ENCODE measurements at regions not wholly inside any gene's neighbourhood (a gene's known extent, or its start where the extent isn't known, plus 50 kb on each side); places are given as distances from the start of the nearest gene placed in this dataset.

- TF ChIP-seq CTCF (IDR thresholded peaks at IDR 0.05) (no peak), POLR2A (IDR thresholded peaks at IDR 0.05) (no peak)
- H3K9me3 ChIP-seq: no peaks in the 10 kb centered on the region
- peaks cover under 1 to 33% (median 7%) of the 10 kb centered on the region in 3 donors for H3K4me1 ChIP-seq
- intact Hi-C loops (cut with DNase I): no loop called here
- H3K4me3 ChIP-seq: no peak overlapping the region
- H3K36me3 ChIP-seq: no peaks in the 10 kb centered on the region
- WGBS, 2 donors: 82 to 84% methylated on average over 5 to 6 of the region's 6 CpGs
- peak overlapping the region in 2 of 4 donors; percentile 0 to 51 for H3K27ac ChIP-seq
- no peaks in the 10 kb centered on the region for H3K27me3 ChIP-seq
- DNase-seq: no peak
Observed at GRCh38 chr5:135100431-135100830, 66.4 kb upstream of the PITX1 start.

- no peak for TF ChIP-seq CTCF (IDR thresholded peaks at IDR 0.05)
- no peak for TF ChIP-seq POLR2A (IDR thresholded peaks at IDR 0.05)
- Histone ChIP-seq H3K36me3 (no peaks in the 10 kb centered on the region), H3K27me3 (no peaks in the 10 kb centered on the region)
Observed at GRCh38 chr5:135100011-135100410, 66.0 kb upstream of the PITX1 start.

GRCh38 chr5:135097390-135097789 is 63.4 kb upstream of the PITX1 start:
- intact Hi-C loops (cut with DNase I): no loop called here
- 89 to 94% methylated on average over 2 of the region's 2 CpGs for WGBS, 2 donors

More at GRCh38 chr5:135100011-135100410, 66.0 kb upstream of the PITX1 start:
- WGBS, 2 donors: 67 to 93% methylated on average over 3 of the region's 3 CpGs
- H3K4me1 ChIP-seq: peaks cover 5 to 37% (median 12%) of the 10 kb centered on the region in 3 donors
- no peaks in the 10 kb centered on the region for H3K9me3 ChIP-seq
- no peak overlapping the region for H3K4me3 ChIP-seq
- no peak for DNase-seq
- intact Hi-C loops (cut with DNase I): no loop called here
- peak overlapping the region in 2 of 4 donors; percentile 0 to 51 for H3K27ac ChIP-seq

GRCh38 chr5:135095871-135096270 is 61.8 kb upstream of the PITX1 start:
- intact Hi-C loops (cut with DNase I): no loop called here
- TF ChIP-seq POLR2A (IDR thresholded peaks at IDR 0.05) (no peak), CTCF (IDR thresholded peaks at IDR 0.05) (no peak)
- no peak for DNase-seq
- no peaks in the 10 kb centered on the region for H3K27me3 ChIP-seq
- no peak overlapping the region for H3K4me3 ChIP-seq
- WGBS, 2 donors: 70% methylated on average over 2 of the region's 3 CpGs; no CpG with 5 or more reads in 1 of the 2 donors
- no peaks in the 10 kb centered on the region for H3K9me3 ChIP-seq
- H3K4me1 ChIP-seq: peaks cover 13 to 49% (median 17%) of the 10 kb centered on the region in 3 donors
- H3K27ac ChIP-seq: peak overlapping the region; percentile 36 to 78 (median 72)
- no peaks in the 10 kb centered on the region for H3K36me3 ChIP-seq

More at GRCh38 chr5:135097390-135097789, 63.4 kb upstream of the PITX1 start:
- H3K9me3 ChIP-seq: no peaks in the 10 kb centered on the region
- no peaks in the 10 kb centered on the region for H3K27me3 ChIP-seq
- TF ChIP-seq POLR2A (IDR thresholded peaks at IDR 0.05): no peak
- TF ChIP-seq CTCF (IDR thresholded peaks at IDR 0.05): no peak
- no peak for DNase-seq
- H3K4me1 ChIP-seq: peaks cover 13 to 49% (median 17%) of the 10 kb centered on the region in 3 donors
- H3K27ac ChIP-seq: no peak overlapping the region
- no peak overlapping the region for H3K4me3 ChIP-seq
- H3K36me3 ChIP-seq: no peaks in the 10 kb centered on the region

- Histone ChIP-seq H3K9me3 (no peaks in the 10 kb centered on the region), H3K4me1 (peaks cover 13 to 43% (median 17%) of the 10 kb centered on the region in 3 donors), H3K27ac (peak overlapping the region; percentile 36 to 78 (median 72)), H3K27me3 (no peaks in the 10 kb centered on the region), H3K4me3 (no peak overlapping the region), H3K36me3 (no peaks in the 10 kb centered on the region)
- no peak for DNase-seq
- TF ChIP-seq POLR2A (IDR thresholded peaks at IDR 0.05) (no peak), CTCF (IDR thresholded peaks at IDR 0.05) (no peak)
- 37 to 70% methylated on average over 5 to 6 of the region's 6 CpGs for WGBS, 2 donors
- intact Hi-C loops (cut with DNase I): no loop called here
Observed at GRCh38 chr5:135095052-135095715, 61.2 kb upstream of the PITX1 start.

Data from esophagus squamous epithelium (tissue), 5 donors.